GM12878 (cell line): ENCODE measurements at regions not wholly inside any gene's neighbourhood (a gene's known extent, or its start where the extent isn't known, plus 50 kb on each side); places are given as distances from the start of the nearest gene placed in this dataset.

Experiments used
- ATAC-seq: fragments of 200-7000 bp; cut with Tn5 transposase; 3 replicates; pipeline ENCODE4 v1.9.1; 2020; ENCODE audit warnings: mild to moderate bottlenecking, moderate library complexity
- BruUV-seq: library from RNA; stranded (reverse); fragments of 400-500 nt; replicated peaks from 2 replicates; lab custom pipeline; 2021; lab: Mats Ljungman, UMichigan
- CTCF ChIA-PET: fragments of 300-600 bp; sonication (Branson Sonifier 250); formaldehyde crosslinking; extraction: SDS; loops from one replicate; lab custom pipeline; 2021; ENCODE audit warnings: inconsistent platforms; lab: Yijun Ruan, JAX
- POLR2A ChIA-PET: fragments of 350-600 bp; formaldehyde crosslinking; extraction: SDS; loops from one replicate; lab custom pipeline; 2021; ENCODE audit warnings: inconsistent platforms; lab: Charles Lee
- RAD21 ChIA-PET: fragments of 300-600 bp; sonication (Branson Sonifier 250); formaldehyde crosslinking; loops from one replicate; lab custom pipeline; 2023; ENCODE audit warnings: antibody characterized with exemption; ENCODE audit not compliant: unreplicated experiment; lab: Charles Lee
- SMC1A ChIA-PET: fragments of 300-600 bp; sonication (Branson Sonifier 250); formaldehyde crosslinking; loops from one replicate; lab custom pipeline; 2023; ENCODE audit not compliant: unreplicated experiment, uncharacterized antibody; lab: Charles Lee
- DNase-seq: peaks from one replicate; pipeline ENCODE4 v3.0.0-alpha.2; 2011; ENCODE audit warnings: low read depth, low spot score
- FAIRE-seq: peaks from 3 replicates; lab custom pipeline; 2011; peaks lifted over from hg19 to GRCh38; lab: Jason Lieb, UNC
- H2AFZ ChIP-seq: 2 replicates; pipeline ENCODE4 v1.6.0; 2011; ENCODE audit warnings: low read depth, low read length, control low read depth; ENCODE audit not compliant: control insufficient read depth
- H3K27ac ChIP-seq: 2 replicates; pipeline ENCODE4 v1.5.1; 2011; ENCODE audit warnings: control low read depth; ENCODE audit not compliant: control insufficient read depth, insufficient read depth
- H3K27me3 ChIP-seq, 2 experiments: replicated peaks in 1 of 2; 2 replicates each; pipeline versions ENCODE4 v1.6.0 to v1.6.1; 2011; ENCODE audit warnings: low read length in 1 of 2; ENCODE audit not compliant: control insufficient read depth in 2 of 2, insufficient read depth in 2 of 2
- H3K36me3 ChIP-seq, 2 experiments: 2 replicates each; pipeline ENCODE4 v1.5.1; 2011; ENCODE audit warnings: low read length in 1 of 2; ENCODE audit not compliant: control insufficient read depth in 2 of 2, insufficient read depth in 2 of 2
- H3K4me1 ChIP-seq: 2 replicates; pipeline ENCODE4 v1.6.1; 2011; ENCODE audit warnings: mild to moderate bottlenecking, low read length, moderate library complexity, mixed read lengths; ENCODE audit not compliant: control insufficient read depth, insufficient read depth
- H3K4me2 ChIP-seq: 2 replicates; pipeline ENCODE4 v1.6.0; 2011; ENCODE audit warnings: control low read depth; ENCODE audit not compliant: control insufficient read depth, insufficient read depth
- H3K4me3 ChIP-seq: fragments of 200-600 bp; sonication (generic); 2 replicates; pipeline ENCODE4 v1.5.1; 2016
- H3K79me2 ChIP-seq: 2 replicates; pipeline ENCODE4 v1.6.0; 2011; ENCODE audit warnings: low read length; ENCODE audit not compliant: control insufficient read depth, insufficient read depth
- H3K9ac ChIP-seq: 2 replicates; pipeline ENCODE4 v1.8.0; 2011; ENCODE audit warnings: low read length, control low read depth, mixed read lengths; ENCODE audit not compliant: control insufficient read depth, insufficient read depth
- H3K9me3 ChIP-seq: replicated peaks from 3 replicates; pipeline ENCODE4 v1.5.1; 2011; ENCODE audit warnings: mild to moderate bottlenecking, low read length; ENCODE audit not compliant: control insufficient read depth, insufficient read depth
- H4K20me1 ChIP-seq: 2 replicates; pipeline ENCODE4 v1.6.0; 2011; ENCODE audit not compliant: control insufficient read depth, insufficient read depth
- BMI1 ChIP-seq: fragments of 450-650 bp; IDR thresholded peaks from 2 replicates; pipeline ENCODE4 v1.6.1; 2016; ENCODE audit warnings: mild to moderate bottlenecking, moderate library complexity, borderline replicate concordance
- KAT2A ChIP-seq: conservative IDR thresholded peaks from 2 replicates; pipeline ENCODE4 v1.6.1; 2011; ENCODE audit warnings: low read depth, low read length; ENCODE audit not compliant: control insufficient read depth
- MTA2 ChIP-seq: fragments of 450-650 bp; IDR thresholded peaks from 2 replicates; pipeline ENCODE4 v1.6.1; 2016; ENCODE audit warnings: low read depth, mild to moderate bottlenecking, moderate library complexity
- MTA3 ChIP-seq: IDR thresholded peaks from 2 replicates; pipeline ENCODE4 v1.6.1; 2012; ENCODE audit warnings: low read length, inconsistent platforms, borderline replicate concordance
- MXI1 ChIP-seq: fragments of 150-350 bp; IDR thresholded peaks from 2 replicates; pipeline ENCODE4 v1.6.1; 2011; ENCODE audit warnings: low read depth, mild to moderate bottlenecking, inconsistent platforms, low read length, improper control_type of control experiment
- POLR2AphosphoS5 ChIP-seq: IDR thresholded peaks from 2 replicates; pipeline ENCODE4 v1.6.1; 2011; ENCODE audit warnings: mild to moderate bottlenecking, low read length, inconsistent platforms
- RELA ChIP-seq: fragments of 450-650 bp; IDR thresholded peaks from 2 replicates; pipeline ENCODE4 v1.8.0; 2014; ENCODE audit warnings: borderline replicate concordance; ENCODE audit not compliant: partially characterized antibody
- SIX5 ChIP-seq: IDR thresholded peaks from 2 replicates; pipeline ENCODE4 v1.6.1; 2011; ENCODE audit warnings: mild to moderate bottlenecking, low read depth, low read length, moderate library complexity; ENCODE audit not compliant: severe bottlenecking
- SPI1 ChIP-seq: IDR thresholded peaks from 2 replicates; pipeline ENCODE4 v1.6.1; 2011; ENCODE audit warnings: low read depth, mild to moderate bottlenecking, low read length, moderate library complexity, borderline replicate concordance; ENCODE audit not compliant: insufficient read depth
- TAF1 ChIP-seq: IDR thresholded peaks from 2 replicates; pipeline ENCODE4 v1.6.1; 2011; ENCODE audit warnings: mild to moderate bottlenecking, low read depth, low read length, borderline replicate concordance
- TCF3 ChIP-seq: IDR thresholded peaks from 2 replicates; pipeline ENCODE4 v1.6.1; 2012; ENCODE audit warnings: low read depth, mild to moderate bottlenecking, low read length, borderline replicate concordance; ENCODE audit not compliant: insufficient read depth
- WGBS: methylation state at CpG from one replicate; pipeline ENCODE4 v1.1.6; 2016; ENCODE audit warnings: low lambda C conversion rate; ENCODE audit not compliant: insufficient replicate concordance, insufficient coverage; ENCODE audit errors: missing lambda C conversion rate; 5-methylcytosine and 5-hydroxymethylcytosine counted together
- in situ Hi-C: fragments of 300-500 bp; cut with MboI; formaldehyde crosslinking; loops from 9 replicates; pipeline ENCODE4 v1.14.3; 2018; ENCODE audit warnings: mixed read lengths
- intact Hi-C: fragments of 100-400 bp; cut with micrococcal nuclease; formaldehyde crosslinking; loops from one replicate; pipeline ENCODE4 v1.14.2; 2022; ENCODE audit not compliant: unreplicated experiment
- TF ChIP-seq, protein P1 (sequence below): fragments of 450-650 bp; IDR thresholded peaks from 2 replicates; pipeline ENCODE4 v1.6.1; 2017; ENCODE audit warnings: mild to moderate bottlenecking, low read depth, inconsistent platforms; ENCODE audit not compliant: poor library complexity, severe bottlenecking

DNA sequence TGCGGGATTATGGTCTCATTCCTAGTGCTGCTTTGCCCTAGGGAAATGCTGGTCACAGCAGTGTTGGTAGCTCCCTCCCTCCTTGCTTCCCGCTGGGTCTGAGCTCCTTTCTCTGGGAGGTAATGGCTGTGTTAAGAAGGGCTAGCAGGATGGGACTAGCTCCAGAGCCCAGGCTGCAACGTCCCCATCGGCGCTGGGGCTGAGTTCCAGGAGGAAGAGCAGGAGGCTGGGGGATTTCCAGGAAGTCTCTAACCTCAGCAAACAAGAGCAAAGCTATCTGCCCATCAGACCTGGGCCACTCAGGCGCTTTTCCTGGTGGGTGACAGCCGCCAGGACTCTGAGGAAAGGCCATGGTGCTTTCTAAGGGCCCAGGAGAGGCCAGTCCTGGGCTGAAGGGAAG is 174.2 kb downstream of the DLL1 start:
- Histone ChIP-seq H3K4me3 (no peak overlapping the region), H3K9me3 (no peaks in the 10 kb centered on the region; the same call in 2 of the 3 replicates), H4K20me1 (no peaks in the 10 kb centered on the region), H3K79me2 (no peaks in the 10 kb centered on the region), H2AFZ (no peak overlapping the region)
- no peak for FAIRE-seq
- RAD21 ChIA-PET: interaction anchor here (0.7 kb wide), 1 partner anchor 307 kb away, joined by 3 read pairs; no protein-coding TSS in a partner anchor
- TF ChIP-seq MTA2: no peak
- TF ChIP-seq POLR2AphosphoS5: no peak
- no peak for TF ChIP-seq TAF1
- TF ChIP-seq KAT2A: no peak
- TF ChIP-seq RELA: no peak
- no peak for TF ChIP-seq SPI1
- TF ChIP-seq BMI1: no peak
- no peak for TF ChIP-seq MXI1
- TF ChIP-seq TCF3: no peak
- no peak for TF ChIP-seq MTA3
- TF ChIP-seq, protein P1, sequence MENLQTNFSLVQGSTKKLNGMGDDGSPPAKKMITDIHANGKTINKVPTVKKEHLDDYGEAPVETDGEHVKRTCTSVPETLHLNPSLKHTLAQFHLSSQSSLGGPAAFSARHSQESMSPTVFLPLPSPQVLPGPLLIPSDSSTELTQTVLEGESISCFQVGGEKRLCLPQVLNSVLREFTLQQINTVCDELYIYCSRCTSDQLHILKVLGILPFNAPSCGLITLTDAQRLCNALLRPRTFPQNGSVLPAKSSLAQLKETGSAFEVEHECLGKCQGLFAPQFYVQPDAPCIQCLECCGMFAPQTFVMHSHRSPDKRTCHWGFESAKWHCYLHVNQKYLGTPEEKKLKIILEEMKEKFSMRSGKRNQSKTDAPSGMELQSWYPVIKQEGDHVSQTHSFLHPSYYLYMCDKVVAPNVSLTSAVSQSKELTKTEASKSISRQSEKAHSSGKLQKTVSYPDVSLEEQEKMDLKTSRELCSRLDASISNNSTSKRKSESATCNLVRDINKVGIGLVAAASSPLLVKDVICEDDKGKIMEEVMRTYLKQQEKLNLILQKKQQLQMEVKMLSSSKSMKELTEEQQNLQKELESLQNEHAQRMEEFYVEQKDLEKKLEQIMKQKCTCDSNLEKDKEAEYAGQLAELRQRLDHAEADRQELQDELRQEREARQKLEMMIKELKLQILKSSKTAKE: no peak
- no peak for TF ChIP-seq SIX5
- TF ChIP-seq, all 136 proteins: peak for 0
- intact Hi-C loops: no loop called here
- no peak for DNase-seq
- no peak overlapping the region for H3K4me2 ChIP-seq
- no peak overlapping the region for H3K9ac ChIP-seq
- no peaks in the 10 kb centered on the region for H3K36me3 ChIP-seq
- POLR2A ChIA-PET: interaction anchor here (0.7 kb wide), 1 partner anchor 1220 kb away, joined by 4 read pairs; no protein-coding TSS in a partner anchor
- ATAC-seq: no peak
- SMC1A ChIA-PET: no interaction called here
- BruUV-seq: no TSS peak
- H3K27me3 ChIP-seq: no peaks in the 10 kb centered on the region
- in situ Hi-C loops: no loop called here
- CTCF ChIA-PET: no interaction called here
- WGBS: 12% methylated on average over 7 of the region's 7 CpGs
- H3K4me1 ChIP-seq: no peaks in the 10 kb centered on the region
- H3K27ac ChIP-seq: no peak overlapping the region
